GM23248 (cell line): ENCODE measurements at regions not wholly inside any gene's neighbourhood (a gene's known extent, or its start where the extent isn't known, plus 50 kb on each side); places are given as distances from the start of the nearest gene placed in this dataset.
A peak's percentile ranks its signal among the peaks of the same experiment; 100 is the strongest.

Experiments
- DNase-seq: peaks from one replicate; pipeline ENCODE4 v3.0.0-alpha.2; 2015
- H2AFZ ChIP-seq: fragments of 200-600 bp; sonication (generic); 2 replicates; pipeline ENCODE4 v1.6.1; 2016; ENCODE audit warnings: antibody characterized with exemption
- H3F3A ChIP-seq: fragments of 200-600 bp; sonication (generic); 2 replicates; pipeline ENCODE4 v1.6.1; 2016; ENCODE audit warnings: mild to moderate bottlenecking, antibody characterized with exemption, mixed run types; ENCODE audit not compliant: insufficient read depth
- H3K27ac ChIP-seq: fragments of 200-600 bp; sonication (generic); 2 replicates; pipeline ENCODE4 v1.5.1; 2016; ENCODE audit warnings: mild to moderate bottlenecking
- H3K27me3 ChIP-seq: fragments of 200-600 bp; sonication (generic); replicated peaks from 2 replicates; pipeline ENCODE4 v1.6.1; 2016; ENCODE audit warnings: mild to moderate bottlenecking; ENCODE audit not compliant: insufficient read depth
- H3K36me3 ChIP-seq: fragments of 200-600 bp; sonication (generic); 2 replicates; pipeline ENCODE4 v1.6.1; 2016; ENCODE audit warnings: low read depth, mild to moderate bottlenecking
- H3K4me1 ChIP-seq: fragments of 200-600 bp; sonication (generic); 2 replicates; pipeline ENCODE4 v1.6.1; 2016; ENCODE audit warnings: mild to moderate bottlenecking; ENCODE audit not compliant: insufficient read depth
- H3K4me2 ChIP-seq: fragments of 200-600 bp; sonication (generic); one replicate; pipeline ENCODE4 v1.6.1; 2016; ENCODE audit warnings: mild to moderate bottlenecking; ENCODE audit not compliant: unreplicated experiment
- H3K4me3 ChIP-seq: fragments of 200-600 bp; sonication (generic); 2 replicates; pipeline ENCODE4 v1.5.1; 2016; ENCODE audit warnings: mild to moderate bottlenecking
- H3K79me2 ChIP-seq: fragments of 200-600 bp; sonication (generic); 2 replicates; pipeline ENCODE4 v1.6.1; 2016; ENCODE audit warnings: mild to moderate bottlenecking; ENCODE audit not compliant: insufficient read depth
- H3K9ac ChIP-seq: fragments of 200-600 bp; sonication (generic); 2 replicates; pipeline ENCODE4 v1.6.1; 2016; ENCODE audit warnings: mild to moderate bottlenecking
- H3K9me2 ChIP-seq: fragments of 200-600 bp; sonication (generic); 2 replicates; pipeline ENCODE4 v1.6.1; 2016; ENCODE audit warnings: mixed run types, mild to moderate bottlenecking, moderate library complexity; ENCODE audit not compliant: insufficient read depth
- H3K9me3 ChIP-seq: fragments of 200-600 bp; sonication (generic); one replicate; pipeline ENCODE4 v1.6.1; 2017; ENCODE audit warnings: low read depth
- H4K20me1 ChIP-seq: fragments of 200-600 bp; sonication (generic); 2 replicates; pipeline ENCODE4 v1.6.0; 2016; ENCODE audit not compliant: insufficient read depth
- EZH2 ChIP-seq: fragments of 200-600 bp; sonication (generic); IDR thresholded peaks from 2 replicates; pipeline ENCODE4 v1.6.1; 2018; ENCODE audit warnings: antibody characterized with exemption, mild to moderate bottlenecking; ENCODE audit not compliant: insufficient read depth, poor library complexity, severe bottlenecking
- EZH2phosphoT487 ChIP-seq: fragments of 200-600 bp; sonication (generic); IDR thresholded peaks from 2 replicates; pipeline ENCODE4 v1.6.1; 2018; ENCODE audit warnings: antibody characterized with exemption, moderate library complexity, mild to moderate bottlenecking, low read depth; ENCODE audit not compliant: insufficient read depth
- WGBS, 2 experiments: methylation state at CpG; one replicate each; pipeline ENCODE4 v1.1.6; 2015 to 2017; ENCODE audit warnings: low lambda C conversion rate in 2 of 2, low coverage in 1 of 2; ENCODE audit errors: missing lambda C conversion rate in 2 of 2; 5-methylcytosine and 5-hydroxymethylcytosine counted together
- in situ Hi-C: fragments of 300-500 bp; cut with MboI; formaldehyde crosslinking; loops from 2 replicates; pipeline ENCODE4 v1.15.0; 2020

GRCh38 chr4:24164797-24165196, 274.9 kb upstream of the PPARGC1A start:
- peaks cover 10% of the 10 kb centered on the region for H3K27me3 ChIP-seq
- H3K4me2 ChIP-seq: no peak overlapping the region
- no peak for DNase-seq
- no peak overlapping the region for H2AFZ ChIP-seq
- H3K9me3 ChIP-seq: no peaks in the 10 kb centered on the region
- no peak overlapping the region for H3K27ac ChIP-seq
- H3K36me3 ChIP-seq: no peaks in the 10 kb centered on the region
- H3K9me2 ChIP-seq: no peaks in the 10 kb centered on the region
- no peak overlapping the region for H3K4me3 ChIP-seq
- no peaks in the 10 kb centered on the region for H3K79me2 ChIP-seq
- in situ Hi-C loops: no loop called here
- no peaks in the 10 kb centered on the region for H4K20me1 ChIP-seq
- no peak overlapping the region for H3K9ac ChIP-seq
- WGBS, 2 experiments: 40 to 41% methylated on average over 3 of the region's 3 CpGs
- no peaks in the 10 kb centered on the region for H3F3A ChIP-seq
- TF ChIP-seq EZH2: no peak
- no peak for TF ChIP-seq EZH2phosphoT487
- H3K4me1 ChIP-seq: no peaks in the 10 kb centered on the region

- no peak for TF ChIP-seq EZH2
- no peak for TF ChIP-seq EZH2phosphoT487
- Histone ChIP-seq H3K36me3 (no peaks in the 10 kb centered on the region), H3K27ac (no peak overlapping the region), H2AFZ (no peak overlapping the region), H3K4me2 (no peak overlapping the region), H3K4me1 (no peaks in the 10 kb centered on the region), H4K20me1 (no peaks in the 10 kb centered on the region), H3K79me2 (no peaks in the 10 kb centered on the region), H3F3A (no peaks in the 10 kb centered on the region), H3K9me2 (no peaks in the 10 kb centered on the region), H3K9me3 (no peaks in the 10 kb centered on the region), H3K9ac (no peak overlapping the region), H3K27me3 (peaks cover 9% of the 10 kb centered on the region), H3K4me3 (no peak overlapping the region)
- peak; percentile 17 for DNase-seq
- in situ Hi-C loops: no loop called here
- WGBS, 2 experiments: 5 to 11% methylated on average over 2 of the region's 2 CpGs
These were observed 274.3 kb upstream of the PPARGC1A start for GRCh38 chr4:24164054-24164693.

- Histone ChIP-seq H3K36me3 (no peaks in the 10 kb centered on the region), H3K27me3 (peaks cover 5% of the 10 kb centered on the region), H3K9ac (no peak overlapping the region), H3K9me3 (no peaks in the 10 kb centered on the region), H3K4me3 (no peak overlapping the region), H3K79me2 (no peaks in the 10 kb centered on the region), H2AFZ (no peak overlapping the region), H3F3A (no peaks in the 10 kb centered on the region), H3K27ac (no peak overlapping the region), H3K4me1 (no peaks in the 10 kb centered on the region), H4K20me1 (no peaks in the 10 kb centered on the region), H3K4me2 (no peak overlapping the region), H3K9me2 (no peaks in the 10 kb centered on the region)
- 71 to 72% methylated on average over 7 of the region's 7 CpGs for WGBS, 2 experiments
- in situ Hi-C loops: no loop called here
- TF ChIP-seq EZH2phosphoT487 (no peak), EZH2 (no peak)
- no peak for DNase-seq
These were observed 273.5 kb upstream of the PPARGC1A start for GRCh38 chr4:24163314-24163713.

DNA sequence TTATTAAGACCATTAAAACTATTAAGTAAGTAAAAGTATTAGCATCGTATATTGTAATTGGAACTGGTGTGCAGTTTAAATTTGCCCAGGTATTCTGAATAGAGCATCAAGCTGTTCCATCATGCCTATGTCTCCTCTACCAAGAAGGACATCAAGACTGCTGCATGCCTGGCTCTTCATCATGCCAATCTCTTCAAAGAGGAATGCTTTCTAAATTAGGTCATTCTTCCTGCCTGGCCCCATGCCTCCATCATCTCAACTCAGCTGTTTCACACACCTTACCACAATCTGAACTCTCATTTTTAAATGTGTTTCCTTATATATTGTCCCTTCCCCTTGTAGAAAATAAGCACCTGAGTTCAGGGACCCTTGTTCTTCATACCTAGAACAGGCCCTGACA, 270.5 kb upstream of the PPARGC1A start:
- no peaks in the 10 kb centered on the region for H3K9me3 ChIP-seq
- in situ Hi-C loops: no loop called here
- peaks cover 5% of the 10 kb centered on the region for H3K27me3 ChIP-seq
- no peaks in the 10 kb centered on the region for H3K79me2 ChIP-seq
- no peak overlapping the region for H3K4me2 ChIP-seq
- no peaks in the 10 kb centered on the region for H3K36me3 ChIP-seq
- H4K20me1 ChIP-seq: no peaks in the 10 kb centered on the region
- WGBS, 2 experiments: 79 to 86% methylated on average over 1 of the region's 1 CpG
- H3K4me3 ChIP-seq: no peak overlapping the region
- no peak overlapping the region for H2AFZ ChIP-seq
- H3K4me1 ChIP-seq: no peaks in the 10 kb centered on the region
- H3F3A ChIP-seq: no peaks in the 10 kb centered on the region
- DNase-seq: no peak
- H3K27ac ChIP-seq: no peak overlapping the region
- no peaks in the 10 kb centered on the region for H3K9me2 ChIP-seq
- TF ChIP-seq EZH2 (no peak), EZH2phosphoT487 (no peak)
- H3K9ac ChIP-seq: no peak overlapping the region

GRCh38 chr4:24158031-24158430, 268.2 kb upstream of the PPARGC1A start:
- 82 to 91% methylated on average over 1 of the region's 1 CpG for WGBS, 2 experiments
- Histone ChIP-seq H3K27me3 (peaks cover 17% of the 10 kb centered on the region), H3K9ac (no peak overlapping the region), H3K4me3 (no peak overlapping the region), H3K79me2 (no peaks in the 10 kb centered on the region), H4K20me1 (no peaks in the 10 kb centered on the region), H3K27ac (no peak overlapping the region), H3F3A (no peaks in the 10 kb centered on the region), H2AFZ (no peak overlapping the region), H3K36me3 (no peaks in the 10 kb centered on the region), H3K9me3 (no peaks in the 10 kb centered on the region), H3K9me2 (no peaks in the 10 kb centered on the region), H3K4me1 (no peaks in the 10 kb centered on the region), H3K4me2 (no peak overlapping the region)
- TF ChIP-seq EZH2phosphoT487: no peak
- TF ChIP-seq EZH2: no peak
- in situ Hi-C loops: no loop called here
- DNase-seq: no peak
